HCT116 (cell line): ENCODE measurements at regions not wholly inside any gene's neighbourhood (a gene's known extent, or its start where the extent isn't known, plus 50 kb on each side); places are given as distances from the start of the nearest gene placed in this dataset.

Experiments used
- EZH2 ChIP-seq: fragments of 200-600 bp; sonication (generic); IDR thresholded peaks from 2 replicates; pipeline ENCODE4 v1.6.1; 2017; ENCODE audit warnings: antibody characterized with exemption, mixed run types
- TF ChIP-seq, protein P1 (sequence below), 3 experiments: fragments of 200-600 bp in 1 of 3; sonication (generic) in 1 of 3; IDR thresholded peaks in 2 of 3; conservative IDR thresholded peaks in 1 of 3; 2 replicates each; pipeline ENCODE4 v1.5.1; 2012 to 2017; ENCODE audit warnings: low read depth in 2 of 3, low read length in 2 of 3, antibody characterized with exemption in 1 of 3, borderline replicate concordance in 1 of 3, control low read depth in 1 of 3, mild to moderate bottlenecking in 1 of 3, mixed read lengths in 1 of 3, mixed run types in 1 of 3, moderate library complexity in 1 of 3; ENCODE audit not compliant: insufficient read depth in 1 of 3

DNA sequence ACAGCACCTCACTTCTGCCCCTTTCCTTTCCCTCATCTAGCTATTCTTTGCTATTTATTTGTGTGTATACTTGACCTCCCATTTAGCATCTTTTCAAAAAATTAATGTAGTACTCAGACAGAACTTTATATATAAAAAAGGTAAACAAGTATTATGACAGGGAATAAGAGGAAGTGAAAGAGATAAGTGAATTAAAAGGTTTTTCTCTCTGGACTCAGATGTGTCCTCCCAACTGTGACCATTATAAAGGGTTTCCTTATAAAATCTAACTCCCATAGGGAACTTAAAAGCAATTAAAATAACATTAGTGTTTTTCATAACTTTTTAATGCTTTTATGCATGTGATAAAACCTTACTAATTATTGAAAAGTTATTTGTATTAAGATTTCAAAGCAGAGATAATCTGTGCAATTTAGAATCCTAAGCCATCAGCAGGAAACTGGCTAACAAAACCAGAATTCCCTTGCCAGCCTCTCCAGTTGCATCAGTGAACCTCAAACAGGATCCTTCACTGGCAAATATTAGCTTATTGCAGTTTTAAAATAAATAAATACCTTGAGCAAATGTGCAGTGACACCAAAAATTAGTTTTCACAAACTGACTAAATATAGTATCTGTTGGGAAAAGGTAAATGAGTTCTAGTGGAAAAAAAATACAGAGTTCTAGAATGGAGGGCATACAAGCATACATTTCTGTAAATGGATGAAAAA lies 930.7 kb downstream of the BCL11A start:
- TF ChIP-seq, protein P1, sequence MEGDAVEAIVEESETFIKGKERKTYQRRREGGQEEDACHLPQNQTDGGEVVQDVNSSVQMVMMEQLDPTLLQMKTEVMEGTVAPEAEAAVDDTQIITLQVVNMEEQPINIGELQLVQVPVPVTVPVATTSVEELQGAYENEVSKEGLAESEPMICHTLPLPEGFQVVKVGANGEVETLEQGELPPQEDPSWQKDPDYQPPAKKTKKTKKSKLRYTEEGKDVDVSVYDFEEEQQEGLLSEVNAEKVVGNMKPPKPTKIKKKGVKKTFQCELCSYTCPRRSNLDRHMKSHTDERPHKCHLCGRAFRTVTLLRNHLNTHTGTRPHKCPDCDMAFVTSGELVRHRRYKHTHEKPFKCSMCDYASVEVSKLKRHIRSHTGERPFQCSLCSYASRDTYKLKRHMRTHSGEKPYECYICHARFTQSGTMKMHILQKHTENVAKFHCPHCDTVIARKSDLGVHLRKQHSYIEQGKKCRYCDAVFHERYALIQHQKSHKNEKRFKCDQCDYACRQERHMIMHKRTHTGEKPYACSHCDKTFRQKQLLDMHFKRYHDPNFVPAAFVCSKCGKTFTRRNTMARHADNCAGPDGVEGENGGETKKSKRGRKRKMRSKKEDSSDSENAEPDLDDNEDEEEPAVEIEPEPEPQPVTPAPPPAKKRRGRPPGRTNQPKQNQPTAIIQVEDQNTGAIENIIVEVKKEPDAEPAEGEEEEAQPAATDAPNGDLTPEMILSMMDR (IDR thresholded peaks at IDR 0.05 in 2 of 3, conservative IDR thresholded peaks at IDR 0.05 in 1 of 3; ENCODE audit: borderline replicate concordance in 1 of 3, insufficient read depth in 1 of 3, low read depth in 2 of 3, low read length in 2 of 3): no peak
- TF ChIP-seq EZH2: no peak
